ENCODE measurements at regions not wholly inside any gene's neighbourhood (a gene's known extent, or its start where the extent isn't known, plus 50 kb on each side); places are given as distances from the start of the nearest gene placed in this dataset.

DNA sequence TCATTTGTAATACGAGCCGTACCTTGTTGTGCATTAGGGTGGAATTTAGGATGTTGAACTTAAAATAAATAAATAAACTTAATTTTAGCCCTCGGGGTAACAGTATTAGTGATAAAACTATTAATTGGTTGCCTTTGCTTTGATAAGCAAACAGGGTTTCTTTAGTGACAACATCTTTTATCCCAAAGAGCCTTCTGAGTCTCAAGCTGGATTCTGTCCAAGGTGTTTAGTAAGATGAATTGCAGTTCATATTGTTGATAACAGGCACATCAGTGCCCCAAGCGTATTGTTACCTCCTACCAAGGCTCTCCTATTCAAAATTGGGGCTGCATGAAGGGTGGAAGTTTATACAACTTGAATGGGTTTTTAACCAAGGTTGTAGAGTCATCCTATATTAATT is 144.4 kb upstream of the CELF2 start:
- no peak for DNase-seq

GRCh38 chr10:10873915-10874314 is 143.8 kb upstream of the CELF2 start:
- no peak for DNase-seq

DNA sequence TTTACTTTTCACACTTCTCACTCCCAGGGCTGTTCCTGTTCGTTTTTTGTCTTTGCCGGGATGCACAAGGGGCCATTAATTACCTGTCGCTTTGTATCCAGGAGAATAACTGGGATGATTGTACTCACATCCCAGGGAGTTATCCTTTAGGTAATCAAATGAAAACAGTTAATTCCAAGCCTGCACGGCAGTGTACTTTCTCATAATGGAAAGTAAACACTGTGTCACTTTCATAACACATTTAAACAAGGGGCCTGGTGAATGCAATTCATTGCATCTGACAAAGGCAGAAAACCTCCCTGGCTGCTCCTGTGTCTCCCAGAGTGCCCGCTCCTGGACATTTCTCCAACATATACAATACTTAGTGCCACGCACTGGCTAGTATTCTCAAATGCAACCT is 138.7 kb upstream of the CELF2 start:
- DNase-seq: peak in 2 of 3 experiments; percentile 1 to 4

DNA sequence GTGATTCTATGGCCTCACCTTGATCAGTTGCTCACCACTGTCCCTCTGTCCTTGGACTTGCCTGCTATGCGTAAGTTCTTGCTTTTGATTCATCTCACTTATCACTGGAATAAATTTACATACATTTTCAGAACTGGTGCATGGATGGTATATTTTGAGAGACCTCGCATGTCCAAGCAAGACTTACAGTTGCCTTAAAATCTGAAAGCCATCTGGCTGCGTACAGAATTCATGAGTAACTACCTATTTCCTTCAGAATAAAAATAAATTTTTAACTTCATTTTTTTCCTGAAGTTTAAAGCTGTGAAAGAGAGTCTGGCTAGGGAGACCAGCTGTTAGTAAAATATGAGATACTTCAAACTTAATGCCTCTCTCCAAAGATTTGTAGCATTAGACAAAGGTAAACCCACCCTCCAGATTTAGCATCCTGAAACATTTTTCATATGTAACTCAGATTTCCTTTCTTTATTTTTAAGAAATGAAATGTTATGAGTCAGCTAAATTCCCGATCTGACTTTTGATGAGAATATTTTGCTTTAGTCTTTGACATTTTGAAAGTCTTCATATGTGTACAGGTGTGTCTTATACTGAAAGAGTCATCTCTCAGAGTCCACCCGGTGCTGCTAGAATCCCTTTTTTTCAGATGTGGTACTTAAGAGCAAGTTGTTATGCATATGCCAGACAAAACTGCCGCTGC is 136.4 kb upstream of the CELF2 start:
- no peak for DNase-seq

- no peak for DNase-seq
Observed at GRCh38 chr10:10883737-10884136, 133.9 kb upstream of the CELF2 start.

GRCh38 chr10:10886861-10887531 is 130.7 kb upstream of the CELF2 start:
- no peak for DNase-seq

GRCh38 chr10:10891124-10892082 is 126.3 kb upstream of the CELF2 start:
- no peak for DNase-seq

DNA sequence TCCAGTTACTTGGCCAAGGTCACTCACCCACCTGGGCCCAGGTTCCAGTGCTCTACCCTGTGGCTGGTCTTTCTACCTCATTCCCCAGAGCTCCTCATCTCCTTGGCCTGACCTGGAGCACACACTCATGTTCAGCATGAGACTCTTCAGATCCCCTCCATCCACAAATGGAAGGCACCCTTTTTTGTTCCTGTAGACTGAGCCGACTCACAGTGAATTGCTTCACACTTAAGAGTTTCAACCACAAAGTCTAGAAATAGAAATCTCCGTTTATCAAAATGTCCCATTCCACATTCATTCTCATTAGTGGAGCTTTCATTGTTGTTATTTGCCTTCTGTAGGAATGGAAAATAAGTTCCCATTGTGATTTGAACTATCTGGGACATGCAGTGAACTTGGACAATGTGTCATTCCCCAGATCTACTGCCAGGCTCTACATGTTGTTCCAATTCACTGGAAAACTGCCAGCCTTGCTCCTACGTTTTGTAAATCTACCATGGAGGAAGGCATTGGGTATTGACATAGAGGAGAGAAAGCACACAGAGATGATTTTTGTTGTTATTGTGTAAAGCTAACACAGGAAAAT is 125.3 kb upstream of the CELF2 start:
- no peak for DNase-seq

- DNase-seq: no peak
Observed at GRCh38 chr10:10897400-10897799, 120.3 kb upstream of the CELF2 start.

DNA sequence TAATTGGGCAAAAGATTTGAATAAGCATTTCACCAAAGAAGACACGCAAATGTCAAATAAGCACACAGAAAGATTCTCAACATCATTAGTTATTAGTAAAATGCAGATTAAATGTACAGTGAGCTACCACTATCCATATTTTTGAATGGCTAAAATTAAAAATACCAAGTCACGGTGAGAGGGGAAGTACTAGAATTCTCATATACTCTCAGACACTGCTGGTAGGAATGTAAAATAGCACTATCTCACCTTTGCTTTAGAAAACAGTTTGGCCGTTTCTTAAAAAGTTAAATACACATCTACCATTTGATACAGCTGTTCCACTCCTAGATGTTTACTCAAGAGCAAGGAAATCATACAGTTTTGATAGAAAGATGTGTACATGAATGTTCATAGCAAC is 115.8 kb upstream of the CELF2 start:
- no peak for DNase-seq

DNA sequence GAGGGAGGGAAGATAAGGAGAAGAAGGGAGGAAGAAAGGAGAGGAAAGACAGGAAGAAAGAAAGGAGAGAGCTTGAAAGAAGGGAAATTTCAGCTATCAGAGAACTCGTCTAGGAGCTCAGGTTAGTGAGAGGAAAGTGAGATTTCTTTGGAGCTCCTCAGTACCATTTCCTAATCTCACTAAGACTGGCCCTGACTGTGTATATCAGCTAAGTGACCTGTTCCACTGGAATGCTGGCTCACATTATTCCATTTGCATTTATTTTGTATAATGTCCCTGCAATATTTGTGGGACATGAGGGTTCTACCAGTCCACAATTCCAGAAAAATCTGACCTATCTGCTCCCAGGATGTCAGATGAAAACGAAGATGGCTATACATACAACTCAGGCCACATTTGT is 114.7 kb upstream of the CELF2 start:
- no peak for DNase-seq

GRCh38 chr10:10903620-10904019 is 114.1 kb upstream of the CELF2 start:
- no peak for DNase-seq

- DNase-seq: no peak
Observed at GRCh38 chr10:10910634-10911033, 107.0 kb upstream of the CELF2 start.

DNA sequence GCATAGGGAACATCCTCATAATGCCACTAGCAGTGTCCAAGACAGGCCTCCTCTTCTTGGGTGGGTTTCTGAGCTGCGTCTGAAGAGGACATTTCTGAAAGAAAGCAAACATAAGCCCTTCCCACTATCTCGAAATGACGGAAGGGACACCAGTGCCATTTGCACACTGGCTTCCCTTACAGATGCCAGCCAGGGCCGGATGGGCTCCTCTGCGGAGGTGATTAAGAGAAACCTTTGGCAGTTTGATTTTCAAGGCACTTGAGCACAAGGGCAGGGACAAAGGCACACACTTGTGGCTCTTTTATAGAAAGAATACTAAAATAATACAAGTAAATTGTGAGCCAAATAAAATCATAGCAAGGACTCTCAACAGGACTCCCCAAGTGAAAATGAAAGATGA is 106.6 kb upstream of the CELF2 start:
- DNase-seq: no peak

- no peak for DNase-seq
Observed at GRCh38 chr10:10911471-10911921, 106.2 kb upstream of the CELF2 start.

GRCh38 chr10:10914144-10914543 is 103.5 kb upstream of the CELF2 start:
- DNase-seq: no peak

GRCh38 chr10:10915215-10915614 is 102.5 kb upstream of the CELF2 start:
- DNase-seq: no peak

DNA sequence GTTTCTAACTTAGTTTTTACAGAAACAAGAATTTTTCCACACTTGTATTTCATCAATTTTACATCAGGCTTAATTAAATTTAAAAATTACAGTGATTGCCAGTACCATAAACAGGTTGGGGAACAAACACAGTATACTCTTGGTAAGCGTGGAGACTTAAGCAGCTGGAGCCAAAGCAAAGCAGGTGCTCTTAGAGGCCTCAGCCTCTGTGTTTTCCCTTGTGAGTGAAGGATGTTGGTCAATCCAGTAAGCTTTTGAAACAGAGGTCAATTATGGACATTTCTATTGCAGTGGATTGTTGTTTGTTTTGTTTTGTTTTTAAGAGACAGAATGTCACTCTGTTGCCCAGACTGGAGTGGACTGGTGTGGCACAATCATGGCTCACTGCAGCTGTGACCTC is 100.6 kb upstream of the CELF2 start:
- DNase-seq: no peak

GRCh38 chr10:10919976-10920375 is 97.7 kb upstream of the CELF2 start:
- DNase-seq: no peak

GRCh38 chr10:10921826-10922461 is 95.7 kb upstream of the CELF2 start:
- DNase-seq: no peak

DNA sequence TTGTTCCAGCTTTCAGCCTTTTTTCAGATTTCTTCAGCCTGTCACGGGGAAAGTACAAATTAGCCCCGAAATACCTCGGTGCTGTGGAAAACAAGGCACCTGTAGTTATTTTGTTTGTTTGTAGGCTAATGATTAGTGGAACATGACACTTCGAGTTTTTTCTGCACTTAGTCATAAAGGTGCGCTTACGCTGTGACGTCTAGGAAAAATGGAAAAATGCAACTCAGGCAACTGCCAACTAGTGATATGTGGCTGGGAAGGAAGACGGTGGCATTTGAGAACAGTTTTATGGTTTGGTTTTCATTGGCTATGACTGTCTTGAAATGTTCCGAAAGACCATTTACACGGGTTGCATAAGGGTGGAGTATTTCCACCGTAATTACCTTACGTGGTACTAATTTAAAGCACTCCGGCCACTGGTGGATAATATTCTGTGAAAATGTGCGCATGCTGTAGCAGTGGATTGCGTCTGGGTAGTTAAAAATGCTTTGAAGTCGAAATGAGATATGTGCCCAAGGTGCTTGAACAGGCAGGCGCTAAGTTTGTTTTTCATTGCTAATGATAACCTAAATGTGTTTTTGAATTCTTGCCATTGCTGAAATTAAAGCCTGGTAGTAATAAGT is 94.5 kb upstream of the CELF2 start:
- no peak for DNase-seq

- DNase-seq: no peak
Observed at GRCh38 chr10:10925667-10926066, 92.0 kb upstream of the CELF2 start.

Measured in NCI-H1417 (cell line).